GM23338 (cell line): ENCODE measurements at regions not wholly inside any gene's neighbourhood (a gene's known extent, or its start where the extent isn't known, plus 50 kb on each side); places are given as distances from the start of the nearest gene placed in this dataset.

Experiments
- CREB1 ChIP-seq: fragments of 250-450 bp; sonication (Bioruptor Pico); IDR thresholded peaks from 2 replicates; pipeline ENCODE4 v1.5.0; 2020; ENCODE audit warnings: low read depth, mild to moderate bottlenecking, moderate library complexity
- ETS1 ChIP-seq: IDR thresholded peaks from 2 replicates; pipeline ENCODE4 v1.6.1; 2016; ENCODE audit warnings: antibody characterized with exemption
- EZH2 ChIP-seq: fragments of 200-600 bp; sonication (generic); IDR thresholded peaks from one replicate; pipeline ENCODE4 v1.8.0; 2017; ENCODE audit warnings: antibody characterized with exemption, mild to moderate bottlenecking, low read depth; ENCODE audit not compliant: unreplicated experiment
- JUNB ChIP-seq: IDR thresholded peaks from one replicate; pipeline ENCODE4 v1.6.1; 2016; ENCODE audit warnings: antibody characterized with exemption; ENCODE audit not compliant: unreplicated experiment
- POLR2AphosphoS5 ChIP-seq: IDR thresholded peaks from 2 replicates; pipeline ENCODE4 v1.6.1; 2016; ENCODE audit warnings: antibody characterized with exemption, low read depth
- ZNF114 ChIP-seq: fragments of 250-450 bp; sonication (Bioruptor Pico); IDR thresholded peaks from 2 replicates; pipeline ENCODE4 v1.5.0; 2020; ENCODE audit warnings: mild to moderate bottlenecking, moderate library complexity
- ZNF331 ChIP-seq: fragments of 250-450 bp; sonication (Bioruptor Pico); IDR thresholded peaks from 2 replicates; pipeline ENCODE4 v1.5.0; 2020; ENCODE audit warnings: low read depth, mild to moderate bottlenecking, moderate library complexity
- ZNF462 ChIP-seq: fragments of 250-450 bp; sonication (Bioruptor Pico); IDR thresholded peaks from 2 replicates; pipeline ENCODE4 v1.5.0; 2020; ENCODE audit warnings: mild to moderate bottlenecking, moderate library complexity
- TF ChIP-seq, protein P1 (sequence below), 2 experiments: fragments of 200-600 bp in 1 of 2; sonication (generic) in 1 of 2; conservative IDR thresholded peaks; 2 replicates each; pipeline versions ENCODE4 v1.5.1 to v1.6.1; 2016 to 2017; ENCODE audit warnings: antibody characterized with exemption in 2 of 2, low read depth in 2 of 2, mild to moderate bottlenecking in 2 of 2, moderate library complexity in 1 of 2
- TF ChIP-seq, protein P2 (sequence below): IDR thresholded peaks from one replicate; pipeline ENCODE4 v1.6.1; 2018; ENCODE audit warnings: antibody characterized with exemption; ENCODE audit not compliant: unreplicated experiment

DNA sequence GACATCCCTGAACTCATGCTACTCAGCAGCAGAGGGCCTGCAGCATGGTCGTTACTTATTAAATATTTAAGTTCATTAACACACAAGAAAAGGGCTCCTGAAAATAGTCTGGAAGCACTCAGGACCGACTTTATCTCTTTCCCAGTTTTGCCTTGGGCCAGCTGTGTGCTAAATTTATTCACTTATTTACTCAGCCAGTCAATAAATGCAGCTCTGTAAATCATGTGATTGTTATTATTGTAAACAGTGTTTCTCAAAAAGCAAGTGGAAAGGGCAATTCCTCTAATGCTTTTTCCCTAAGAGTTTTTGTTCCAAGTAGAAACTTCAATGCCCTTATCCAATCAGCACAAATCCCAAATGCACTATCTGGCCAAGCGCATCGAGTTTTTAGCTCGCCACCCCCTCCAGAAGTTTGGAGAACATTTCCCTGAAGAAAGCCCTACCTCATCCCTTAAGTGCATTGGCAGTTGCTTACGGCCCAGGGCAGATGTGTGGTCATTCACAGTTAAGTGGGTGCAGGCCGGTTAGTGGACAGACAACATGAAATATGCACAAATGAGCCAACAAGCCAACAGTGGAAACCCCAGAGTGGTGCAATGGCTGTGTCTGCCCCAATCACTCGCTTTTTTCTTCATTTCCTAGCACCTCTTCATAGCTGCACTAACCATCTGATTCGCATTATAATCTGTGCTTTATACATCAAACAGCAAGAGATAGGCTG lies 125.8 kb downstream of the SMIM20 start:
- TF ChIP-seq, protein P1, sequence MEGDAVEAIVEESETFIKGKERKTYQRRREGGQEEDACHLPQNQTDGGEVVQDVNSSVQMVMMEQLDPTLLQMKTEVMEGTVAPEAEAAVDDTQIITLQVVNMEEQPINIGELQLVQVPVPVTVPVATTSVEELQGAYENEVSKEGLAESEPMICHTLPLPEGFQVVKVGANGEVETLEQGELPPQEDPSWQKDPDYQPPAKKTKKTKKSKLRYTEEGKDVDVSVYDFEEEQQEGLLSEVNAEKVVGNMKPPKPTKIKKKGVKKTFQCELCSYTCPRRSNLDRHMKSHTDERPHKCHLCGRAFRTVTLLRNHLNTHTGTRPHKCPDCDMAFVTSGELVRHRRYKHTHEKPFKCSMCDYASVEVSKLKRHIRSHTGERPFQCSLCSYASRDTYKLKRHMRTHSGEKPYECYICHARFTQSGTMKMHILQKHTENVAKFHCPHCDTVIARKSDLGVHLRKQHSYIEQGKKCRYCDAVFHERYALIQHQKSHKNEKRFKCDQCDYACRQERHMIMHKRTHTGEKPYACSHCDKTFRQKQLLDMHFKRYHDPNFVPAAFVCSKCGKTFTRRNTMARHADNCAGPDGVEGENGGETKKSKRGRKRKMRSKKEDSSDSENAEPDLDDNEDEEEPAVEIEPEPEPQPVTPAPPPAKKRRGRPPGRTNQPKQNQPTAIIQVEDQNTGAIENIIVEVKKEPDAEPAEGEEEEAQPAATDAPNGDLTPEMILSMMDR (conservative IDR thresholded peaks at IDR 0.05; ENCODE audit: low read depth in 2 of 2), result no peak
- no peak for TF ChIP-seq ZNF114
- TF ChIP-seq JUNB, result no peak
- TF ChIP-seq, protein P2, sequence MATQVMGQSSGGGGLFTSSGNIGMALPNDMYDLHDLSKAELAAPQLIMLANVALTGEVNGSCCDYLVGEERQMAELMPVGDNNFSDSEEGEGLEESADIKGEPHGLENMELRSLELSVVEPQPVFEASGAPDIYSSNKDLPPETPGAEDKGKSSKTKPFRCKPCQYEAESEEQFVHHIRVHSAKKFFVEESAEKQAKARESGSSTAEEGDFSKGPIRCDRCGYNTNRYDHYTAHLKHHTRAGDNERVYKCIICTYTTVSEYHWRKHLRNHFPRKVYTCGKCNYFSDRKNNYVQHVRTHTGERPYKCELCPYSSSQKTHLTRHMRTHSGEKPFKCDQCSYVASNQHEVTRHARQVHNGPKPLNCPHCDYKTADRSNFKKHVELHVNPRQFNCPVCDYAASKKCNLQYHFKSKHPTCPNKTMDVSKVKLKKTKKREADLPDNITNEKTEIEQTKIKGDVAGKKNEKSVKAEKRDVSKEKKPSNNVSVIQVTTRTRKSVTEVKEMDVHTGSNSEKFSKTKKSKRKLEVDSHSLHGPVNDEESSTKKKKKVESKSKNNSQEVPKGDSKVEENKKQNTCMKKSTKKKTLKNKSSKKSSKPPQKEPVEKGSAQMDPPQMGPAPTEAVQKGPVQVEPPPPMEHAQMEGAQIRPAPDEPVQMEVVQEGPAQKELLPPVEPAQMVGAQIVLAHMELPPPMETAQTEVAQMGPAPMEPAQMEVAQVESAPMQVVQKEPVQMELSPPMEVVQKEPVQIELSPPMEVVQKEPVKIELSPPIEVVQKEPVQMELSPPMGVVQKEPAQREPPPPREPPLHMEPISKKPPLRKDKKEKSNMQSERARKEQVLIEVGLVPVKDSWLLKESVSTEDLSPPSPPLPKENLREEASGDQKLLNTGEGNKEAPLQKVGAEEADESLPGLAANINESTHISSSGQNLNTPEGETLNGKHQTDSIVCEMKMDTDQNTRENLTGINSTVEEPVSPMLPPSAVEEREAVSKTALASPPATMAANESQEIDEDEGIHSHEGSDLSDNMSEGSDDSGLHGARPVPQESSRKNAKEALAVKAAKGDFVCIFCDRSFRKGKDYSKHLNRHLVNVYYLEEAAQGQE, result no peak
- no peak for TF ChIP-seq ETS1
- TF ChIP-seq CREB1 (CRISPR knock-in tag), result no peak
- TF ChIP-seq POLR2AphosphoS5, result no peak
- no peak for TF ChIP-seq ZNF331 (CRISPR knock-in tag)
- no peak for TF ChIP-seq EZH2
- no peak for TF ChIP-seq ZNF462 (CRISPR knock-in tag)
